CD14-positive monocyte (primary cell): ENCODE measurements at regions not wholly inside any gene's neighbourhood (a gene's known extent, or its start where the extent isn't known, plus 50 kb on each side); places are given as distances from the start of the nearest gene placed in this dataset.

ENCODE experiments used
- DNase-seq, 3 donors: peaks; one replicate each; pipeline ENCODE4 v3.0.0-alpha.2; 2011 to 2022
- H2AFZ ChIP-seq: 2 replicates; pipeline ENCODE4 v1.6.0; 2012; ENCODE audit warnings: mild to moderate bottlenecking, low read depth, low read length, inconsistent platforms; ENCODE audit not compliant: insufficient read depth, poor library complexity, severe bottlenecking
- H3K27ac ChIP-seq, 2 donors: 1 replicate in 1 of 2; 2 replicates in 1 of 2; pipeline ENCODE4 v1.5.1; 2012 to 2013; ENCODE audit warnings: low read length in 2 of 2, control low read depth in 1 of 2, inconsistent platforms in 1 of 2, low read depth in 1 of 2, mild to moderate bottlenecking in 1 of 2
- H3K27me3 ChIP-seq, 2 donors: one replicate each; pipeline versions ENCODE4 v1.6.0 to v1.6.1; 2011 to 2013; ENCODE audit warnings: low read length in 2 of 2; ENCODE audit not compliant: control insufficient read depth in 2 of 2, insufficient read depth in 2 of 2
- H3K36me3 ChIP-seq, 2 donors: replicated peaks in 1 of 2; 1 replicate in 1 of 2; 2 replicates in 1 of 2; pipeline versions ENCODE4 v1.5.1 to v1.6.1; 2012 to 2013; ENCODE audit warnings: low read length in 2 of 2, control low read depth in 1 of 2, inconsistent platforms in 1 of 2, mild to moderate bottlenecking in 1 of 2; ENCODE audit not compliant: insufficient read depth in 2 of 2, control insufficient read depth in 1 of 2
- H3K4me1 ChIP-seq, 2 donors: 1 replicate in 1 of 2; 2 replicates in 1 of 2; pipeline versions ENCODE4 v1.5.1 to v1.6.1; 2012 to 2013; ENCODE audit warnings: low read length in 2 of 2, control low read depth in 1 of 2, inconsistent platforms in 1 of 2, mild to moderate bottlenecking in 1 of 2, moderate library complexity in 1 of 2; ENCODE audit not compliant: insufficient read depth in 2 of 2, control insufficient read depth in 1 of 2
- H3K4me2 ChIP-seq: replicated peaks from 2 replicates; pipeline ENCODE3; 2012; ENCODE audit warnings: low read length, moderate library complexity, mild to moderate bottlenecking; ENCODE audit not compliant: poor library complexity, severe bottlenecking; ENCODE audit errors: extremely low read depth
- H3K4me3 ChIP-seq, 3 experiments: fragments of 200-600 bp in 1 of 3; sonication (generic) in 1 of 3; replicated peaks in 1 of 3; 1 replicate in 2 of 3; 2 replicates in 1 of 3; pipeline ENCODE4 v1.5.1; 2011 to 2013; ENCODE audit warnings: low read length in 3 of 3, mild to moderate bottlenecking in 3 of 3, control low read depth in 2 of 3, low read depth in 2 of 3, inconsistent platforms in 1 of 3, moderate library complexity in 1 of 3
- H3K79me2 ChIP-seq: 2 replicates; pipeline ENCODE4 v1.6.0; 2012; ENCODE audit warnings: mild to moderate bottlenecking, control low read depth, inconsistent platforms, low read length, moderate library complexity; ENCODE audit not compliant: insufficient read depth
- H3K9ac ChIP-seq: 2 replicates; pipeline ENCODE4 v1.6.0; 2017; ENCODE audit warnings: low read length, mild to moderate bottlenecking; ENCODE audit not compliant: insufficient read depth, poor library complexity, severe bottlenecking
- H3K9me3 ChIP-seq, 2 donors: replicated peaks in 1 of 2; 1 replicate in 1 of 2; 2 replicates in 1 of 2; pipeline versions ENCODE4 v1.5.1 to v1.6.1; 2012 to 2013; ENCODE audit warnings: low read length in 2 of 2, control low read depth in 1 of 2; ENCODE audit not compliant: control insufficient read depth in 1 of 2, insufficient read depth in 1 of 2
- H4K20me1 ChIP-seq: 2 replicates; pipeline ENCODE4 v1.6.0; 2012; ENCODE audit warnings: mild to moderate bottlenecking, low read length, control low read depth, moderate library complexity; ENCODE audit not compliant: insufficient read depth
- H3K27ac Mint-ChIP-seq, 7 donors: one replicate each; pipeline ENCODE4 v1.8.0; 2020; ENCODE audit warnings: mild to moderate bottlenecking in 7 of 7, mixed read lengths in 7 of 7, moderate library complexity in 6 of 7, inconsistent platforms in 2 of 7
- H3K27me3 Mint-ChIP-seq, 3 donors: one replicate each; pipeline ENCODE4 v1.8.0; 2021 to 2022; ENCODE audit warnings: low read depth in 3 of 3, mild to moderate bottlenecking in 3 of 3, mixed read lengths in 3 of 3, moderate library complexity in 3 of 3, inconsistent platforms in 1 of 3
- H3K36me3 Mint-ChIP-seq, 2 donors: one replicate each; pipeline ENCODE4 v1.8.0; 2020; ENCODE audit warnings: mixed read lengths in 2 of 2, inconsistent platforms in 1 of 2, mild to moderate bottlenecking in 1 of 2
- H3K4me1 Mint-ChIP-seq: one replicate; pipeline ENCODE4 v1.8.0; 2020; ENCODE audit warnings: mild to moderate bottlenecking, mixed read lengths
- H3K4me3 Mint-ChIP-seq, 2 donors: one replicate each; pipeline ENCODE4 v1.8.0; 2020; ENCODE audit warnings: mild to moderate bottlenecking in 2 of 2, mixed read lengths in 2 of 2, moderate library complexity in 1 of 2
- H3K9me3 Mint-ChIP-seq, 7 donors: one replicate each; pipeline ENCODE4 v1.8.0; 2020 to 2022; ENCODE audit warnings: mixed read lengths in 7 of 7, mild to moderate bottlenecking in 6 of 7, moderate library complexity in 6 of 7, inconsistent platforms in 2 of 7
- WGBS: methylation state at CpG from one replicate; pipeline ENCODE4 v1.1.5; 2013; ENCODE audit warnings: missing lambda C conversion rate; ENCODE audit not compliant: insufficient coverage; 5-methylcytosine and 5-hydroxymethylcytosine counted together
- intact Hi-C, 2 donors: fragments of 100-400 bp; cut with micrococcal nuclease; formaldehyde crosslinking; loops; one replicate each; pipeline versions ENCODE4 v1.15.0 to v1.15.1; 2023
- TF ChIP-seq, protein P1 (sequence below): fragments of 200-600 bp; IDR thresholded peaks from one replicate; pipeline ENCODE4 v1.8.0; 2022; ENCODE audit warnings: antibody characterized with exemption, mild to moderate bottlenecking

DNA sequence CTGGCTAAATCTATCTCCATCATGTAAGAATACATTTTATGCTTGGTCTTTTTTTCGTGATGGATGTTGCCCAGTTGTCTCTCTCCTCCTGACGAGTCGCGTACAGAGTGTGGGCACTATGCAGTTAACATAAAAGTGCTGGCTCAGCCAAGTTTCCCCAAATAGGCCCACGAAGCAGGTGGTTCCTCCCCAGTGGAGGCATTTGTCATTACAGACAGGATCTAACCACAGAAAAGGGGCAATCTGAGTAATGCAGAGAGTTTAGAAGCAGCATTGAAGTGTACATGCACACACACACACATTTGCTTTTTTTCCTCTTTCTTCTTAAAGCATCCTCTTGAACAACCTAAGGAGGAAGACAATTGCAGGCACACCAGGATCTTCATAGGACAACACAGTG lies 188.7 kb upstream of the VCX start:
- no peak overlapping the region for H3K4me3 Mint-ChIP-seq
- no peak overlapping the region for H3K9ac ChIP-seq
- intact Hi-C loops: no loop called here

GRCh38 chrX:7647831-7648230 lies 195.1 kb upstream of the VCX start:
- no peaks in the 10 kb centered on the region for H3K27me3 Mint-ChIP-seq
- intact Hi-C loops: no loop called here
- Histone ChIP-seq H3K27me3 (no peaks in the 10 kb centered on the region), H3K27ac (no peak overlapping the region), H3K4me1 (no peaks in the 10 kb centered on the region), H3K4me3 (no peak overlapping the region), H2AFZ (no peak overlapping the region), H3K79me2 (no peaks in the 10 kb centered on the region), H3K9ac (no peak overlapping the region), H3K36me3 (no peaks in the 10 kb centered on the region), H3K4me2 (no peak overlapping the region), H3K9me3 (peaks cover 9 to 10% of the 10 kb centered on the region in 2 donors), H4K20me1 (no peaks in the 10 kb centered on the region)
- H3K9me3 Mint-ChIP-seq: peaks cover 0 to 13% (median 3%) of the 10 kb centered on the region in 7 donors
- TF ChIP-seq, protein P1, sequence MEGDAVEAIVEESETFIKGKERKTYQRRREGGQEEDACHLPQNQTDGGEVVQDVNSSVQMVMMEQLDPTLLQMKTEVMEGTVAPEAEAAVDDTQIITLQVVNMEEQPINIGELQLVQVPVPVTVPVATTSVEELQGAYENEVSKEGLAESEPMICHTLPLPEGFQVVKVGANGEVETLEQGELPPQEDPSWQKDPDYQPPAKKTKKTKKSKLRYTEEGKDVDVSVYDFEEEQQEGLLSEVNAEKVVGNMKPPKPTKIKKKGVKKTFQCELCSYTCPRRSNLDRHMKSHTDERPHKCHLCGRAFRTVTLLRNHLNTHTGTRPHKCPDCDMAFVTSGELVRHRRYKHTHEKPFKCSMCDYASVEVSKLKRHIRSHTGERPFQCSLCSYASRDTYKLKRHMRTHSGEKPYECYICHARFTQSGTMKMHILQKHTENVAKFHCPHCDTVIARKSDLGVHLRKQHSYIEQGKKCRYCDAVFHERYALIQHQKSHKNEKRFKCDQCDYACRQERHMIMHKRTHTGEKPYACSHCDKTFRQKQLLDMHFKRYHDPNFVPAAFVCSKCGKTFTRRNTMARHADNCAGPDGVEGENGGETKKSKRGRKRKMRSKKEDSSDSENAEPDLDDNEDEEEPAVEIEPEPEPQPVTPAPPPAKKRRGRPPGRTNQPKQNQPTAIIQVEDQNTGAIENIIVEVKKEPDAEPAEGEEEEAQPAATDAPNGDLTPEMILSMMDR: no peak
- no peak for DNase-seq
- no peaks in the 10 kb centered on the region for H3K4me1 Mint-ChIP-seq
- no peak overlapping the region for H3K27ac Mint-ChIP-seq
- no CpG with 5 or more reads among the region's 3 CpGs for WGBS
- H3K36me3 Mint-ChIP-seq: no peaks in the 10 kb centered on the region
- no peak overlapping the region for H3K4me3 Mint-ChIP-seq

More for the DNA sequence above, 188.7 kb upstream of the VCX start:
- TF ChIP-seq, protein P1: no peak
- no peaks in the 10 kb centered on the region for H3K36me3 ChIP-seq
- H3K9me3 ChIP-seq: peaks cover 11 to 41% of the 10 kb centered on the region in 2 donors
- no peak overlapping the region for H3K4me2 ChIP-seq
- no peaks in the 10 kb centered on the region for H4K20me1 ChIP-seq
- no peak overlapping the region for H3K27ac ChIP-seq
- no peaks in the 10 kb centered on the region for H3K4me1 ChIP-seq
- no peak for DNase-seq
- no peak overlapping the region for H2AFZ ChIP-seq
- H3K4me3 ChIP-seq: no peak overlapping the region
- H3K79me2 ChIP-seq: no peaks in the 10 kb centered on the region
- WGBS: no CpG with 5 or more reads among the region's 5 CpGs
- no peaks in the 10 kb centered on the region for H3K27me3 ChIP-seq
- Mint-ChIP-seq H3K27ac (no peak overlapping the region), H3K36me3 (no peaks in the 10 kb centered on the region), H3K4me1 (no peaks in the 10 kb centered on the region), H3K27me3 (no peaks in the 10 kb centered on the region), H3K9me3 (peaks cover 0 to 27% (median 8%) of the 10 kb centered on the region in 7 donors)
